SU-DHL-6 (cell line): ENCODE measurements at regions not wholly inside any gene's neighbourhood (a gene's known extent, or its start where the extent isn't known, plus 50 kb on each side); places are given as distances from the start of the nearest gene placed in this dataset.

ENCODE experiments used
- H2AFZ ChIP-seq: fragments of 200-600 bp; sonication (generic); 2 replicates; pipeline ENCODE4 v1.6.1; 2014; ENCODE audit warnings: low read depth, mild to moderate bottlenecking, moderate library complexity, mixed read lengths, antibody characterized with exemption, low read length; ENCODE audit not compliant: severe bottlenecking
- H3F3A ChIP-seq: fragments of 200-600 bp; shearing (Covaris generic); 2 replicates; pipeline ENCODE4 v1.6.0; 2016; ENCODE audit warnings: antibody characterized with exemption, mild to moderate bottlenecking; ENCODE audit not compliant: insufficient read depth
- H3K27ac ChIP-seq: fragments of 200-600 bp; sonication (generic); 2 replicates; pipeline ENCODE4 v1.5.1; 2016; ENCODE audit warnings: low read depth, mild to moderate bottlenecking, low read length, moderate library complexity, mixed read lengths
- H3K27me3 ChIP-seq: fragments of 200-600 bp; sonication (generic), shearing (Covaris generic); 2 replicates; pipeline ENCODE4 v1.6.0; 2014; ENCODE audit warnings: mild to moderate bottlenecking, low read length
- H3K36me3 ChIP-seq: fragments of 200-600 bp; sonication (generic); 2 replicates; pipeline ENCODE4 v1.6.1; 2014; ENCODE audit warnings: mild to moderate bottlenecking, low read length, mixed read lengths
- H3K4me2 ChIP-seq: fragments of 300-600, 200-600 bp; shearing (Covaris generic), sonication (generic); 2 replicates; pipeline ENCODE4 v1.6.0; 2014; ENCODE audit warnings: low read length, low read depth, mild to moderate bottlenecking; ENCODE audit not compliant: poor library complexity, severe bottlenecking
- H3K4me3 ChIP-seq: fragments of 200-600 bp; sonication (generic); 2 replicates; pipeline ENCODE4 v1.5.1; 2014; ENCODE audit warnings: antibody characterized with exemption, low read length, mild to moderate bottlenecking, mixed read lengths; ENCODE audit not compliant: insufficient read depth, poor library complexity, severe bottlenecking
- H3K79me2 ChIP-seq: fragments of 200-600 bp; sonication (generic); 2 replicates; pipeline ENCODE4 v1.6.1; 2014; ENCODE audit warnings: mild to moderate bottlenecking, low read length, moderate library complexity; ENCODE audit not compliant: insufficient read depth
- H3K9ac ChIP-seq: fragments of 200-600 bp; sonication (generic); 2 replicates; pipeline ENCODE4 v1.7.0; 2014; ENCODE audit warnings: mild to moderate bottlenecking, low read length
- H3K9me2 ChIP-seq: fragments of 200-600 bp; sonication (generic); replicated peaks from 2 replicates; pipeline ENCODE4 v1.6.1; 2014; ENCODE audit warnings: low read length; ENCODE audit not compliant: insufficient read depth
- H3K9me3 ChIP-seq: fragments of 200-600 bp; sonication (generic); 2 replicates; pipeline ENCODE4 v1.6.1; 2014; ENCODE audit warnings: low read length, mixed read lengths; ENCODE audit not compliant: insufficient read depth
- H4K20me1 ChIP-seq: fragments of 200-600 bp; sonication (generic); 2 replicates; pipeline ENCODE4 v1.6.1; 2014; ENCODE audit warnings: low read depth, mild to moderate bottlenecking, antibody characterized with exemption, low read length, moderate library complexity, mixed read lengths
- CTCF ChIP-seq: fragments of 200-600 bp; sonication (generic); IDR thresholded peaks from one replicate; pipeline ENCODE4 v1.5.1; 2017; ENCODE audit warnings: antibody characterized with exemption, mild to moderate bottlenecking, low read length, moderate library complexity; ENCODE audit not compliant: insufficient read depth, poor library complexity, severe bottlenecking
- EZH2phosphoT487 ChIP-seq: fragments of 200-600 bp; sonication (generic), shearing (Covaris generic); conservative IDR thresholded peaks from 2 replicates; pipeline ENCODE4 v1.6.1; 2018; ENCODE audit warnings: mild to moderate bottlenecking, antibody characterized with exemption, low read length, moderate library complexity, mixed read lengths

GRCh38 chr5:112616812-112617547, 120.7 kb upstream of the APC start:
- no peak overlapping the region for H3K4me3 ChIP-seq
- no peak overlapping the region for H3K4me2 ChIP-seq
- no peak overlapping the region for H2AFZ ChIP-seq

GRCh38 chr5:112625246-112625645, 112.4 kb upstream of the APC start:
- H3K9me2 ChIP-seq: no peaks in the 10 kb centered on the region
- TF ChIP-seq EZH2phosphoT487 (no peak), CTCF (no peak)
- no peak overlapping the region for H3K4me2 ChIP-seq
- no peak overlapping the region for H2AFZ ChIP-seq
- H4K20me1 ChIP-seq: no peaks in the 10 kb centered on the region
- no peak overlapping the region for H3K27ac ChIP-seq
- no peaks in the 10 kb centered on the region for H3K36me3 ChIP-seq
- no peaks in the 10 kb centered on the region for H3F3A ChIP-seq
- H3K4me3 ChIP-seq: no peak overlapping the region
- H3K27me3 ChIP-seq: no peaks in the 10 kb centered on the region
- no peaks in the 10 kb centered on the region for H3K79me2 ChIP-seq
- H3K9ac ChIP-seq: no peak overlapping the region
- no peaks in the 10 kb centered on the region for H3K9me3 ChIP-seq

More at GRCh38 chr5:112616812-112617547, 120.7 kb upstream of the APC start:
- H3K9ac ChIP-seq: no peak overlapping the region
- H3K27me3 ChIP-seq: no peaks in the 10 kb centered on the region
- no peaks in the 10 kb centered on the region for H4K20me1 ChIP-seq
- H3K9me3 ChIP-seq: no peaks in the 10 kb centered on the region
- H3F3A ChIP-seq: no peaks in the 10 kb centered on the region
- H3K79me2 ChIP-seq: no peaks in the 10 kb centered on the region
- no peak for TF ChIP-seq EZH2phosphoT487
- no peak for TF ChIP-seq CTCF
- no peaks in the 10 kb centered on the region for H3K36me3 ChIP-seq
- H3K9me2 ChIP-seq: no peaks in the 10 kb centered on the region
- no peak overlapping the region for H3K27ac ChIP-seq

GRCh38 chr5:112625689-112626438, 111.8 kb upstream of the APC start:
- H3K4me3 ChIP-seq: no peak overlapping the region
- TF ChIP-seq EZH2phosphoT487: no peak
- TF ChIP-seq CTCF: no peak
- H3K79me2 ChIP-seq: no peaks in the 10 kb centered on the region
- H3K9ac ChIP-seq: no peak overlapping the region
- no peaks in the 10 kb centered on the region for H3K9me3 ChIP-seq
- no peak overlapping the region for H3K27ac ChIP-seq
- H3K27me3 ChIP-seq: no peaks in the 10 kb centered on the region
- no peak overlapping the region for H3K4me2 ChIP-seq
- no peaks in the 10 kb centered on the region for H3F3A ChIP-seq
- no peak overlapping the region for H2AFZ ChIP-seq
- H3K36me3 ChIP-seq: no peaks in the 10 kb centered on the region
- H4K20me1 ChIP-seq: no peaks in the 10 kb centered on the region
- no peaks in the 10 kb centered on the region for H3K9me2 ChIP-seq
